ENCODE measurements at regions not wholly inside any gene's neighbourhood (a gene's known extent, or its start where the extent isn't known, plus 50 kb on each side); places are given as distances from the start of the nearest gene placed in this dataset.
"Not testable (repeated sequence)": the region's sequence is repeated elsewhere in the genome, so short reads cannot be mapped to it uniquely, and the experiment has no call there.

GRCh38 chr2:126050991-126051736 is 604.8 kb upstream of the GYPC start:
- DNase-seq (ENCODE audit: low read depth in 2 of 2), result no peak

DNA sequence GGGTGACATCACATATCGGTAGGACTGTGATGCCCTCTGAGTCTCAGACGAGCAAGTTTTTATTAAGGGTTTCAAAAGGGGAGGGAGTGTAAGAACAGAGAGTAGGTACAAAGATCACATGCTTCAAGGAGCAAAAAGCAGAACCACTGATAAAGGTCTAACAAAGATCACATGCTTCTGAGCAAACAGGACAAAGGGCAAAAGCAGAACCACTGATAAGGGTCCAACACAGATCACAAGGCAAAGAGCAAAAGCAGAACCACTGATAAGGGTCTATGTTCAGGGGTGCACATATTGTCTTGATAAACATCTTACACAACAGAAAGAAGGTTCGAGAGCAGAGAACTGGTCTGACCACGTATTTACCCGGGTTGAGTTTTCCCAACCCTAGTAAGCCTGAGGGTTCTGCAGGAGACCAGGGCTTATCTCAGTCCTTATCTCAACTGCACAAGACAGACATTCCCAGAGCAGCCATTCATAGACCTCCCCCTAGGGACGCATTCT is 604.2 kb upstream of the GYPC start:
- not testable (repeated sequence) for DNase-seq (ENCODE audit: low read depth in 2 of 2)

- DNase-seq (ENCODE audit: low read depth in 2 of 2), result no peak
Measured at GRCh38 chr2:126059379-126059778, 596.6 kb upstream of the GYPC start.

DNA sequence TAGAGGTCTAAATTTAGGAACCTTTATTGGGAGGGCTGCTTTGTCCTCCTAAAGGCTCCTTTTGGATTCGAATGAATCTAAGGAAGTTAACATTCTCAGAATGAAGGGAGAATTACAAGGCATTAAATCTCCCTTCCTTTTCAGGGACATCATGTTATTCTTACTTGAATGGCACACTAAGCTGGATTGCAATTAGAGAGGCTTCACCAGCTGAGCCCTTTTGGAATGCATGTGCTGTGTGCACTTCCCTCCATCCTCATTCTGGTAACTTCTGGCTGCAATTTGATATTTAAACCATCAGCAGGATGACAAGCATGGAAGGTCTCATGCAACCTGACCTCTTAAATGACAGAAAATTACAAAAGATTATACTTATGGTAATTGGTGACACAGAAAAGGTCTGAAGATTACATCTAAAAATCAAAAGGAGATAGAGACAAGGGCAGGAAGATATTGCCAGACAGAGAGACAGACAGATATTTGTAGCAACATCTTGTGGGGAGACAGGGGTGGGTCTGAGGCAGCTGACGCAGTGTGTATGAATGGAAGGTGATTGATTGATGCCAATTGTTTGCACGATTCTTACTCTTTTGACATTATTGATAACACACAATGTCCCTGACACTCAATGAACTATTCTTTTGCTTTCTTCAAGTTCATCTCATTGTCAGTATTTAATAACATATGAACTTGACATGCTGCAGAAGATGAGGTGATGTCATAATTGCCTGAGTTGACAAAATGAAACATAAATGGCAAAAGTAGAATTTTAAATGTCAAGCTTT is 570.8 kb upstream of the GYPC start:
- DNase-seq (ENCODE audit: low read depth in 2 of 2), result no peak

- DNase-seq (ENCODE audit: low read depth in 2 of 2), result no peak
Measured at GRCh38 chr2:126100962-126101361, 555.0 kb upstream of the GYPC start.

GRCh38 chr2:126106006-126106405 is 550.0 kb upstream of the GYPC start:
- no peak for DNase-seq (ENCODE audit: low read depth in 2 of 2)

- DNase-seq (ENCODE audit: low read depth in 2 of 2), result no peak
Measured at GRCh38 chr2:126107883-126108282, 548.1 kb upstream of the GYPC start.

DNA sequence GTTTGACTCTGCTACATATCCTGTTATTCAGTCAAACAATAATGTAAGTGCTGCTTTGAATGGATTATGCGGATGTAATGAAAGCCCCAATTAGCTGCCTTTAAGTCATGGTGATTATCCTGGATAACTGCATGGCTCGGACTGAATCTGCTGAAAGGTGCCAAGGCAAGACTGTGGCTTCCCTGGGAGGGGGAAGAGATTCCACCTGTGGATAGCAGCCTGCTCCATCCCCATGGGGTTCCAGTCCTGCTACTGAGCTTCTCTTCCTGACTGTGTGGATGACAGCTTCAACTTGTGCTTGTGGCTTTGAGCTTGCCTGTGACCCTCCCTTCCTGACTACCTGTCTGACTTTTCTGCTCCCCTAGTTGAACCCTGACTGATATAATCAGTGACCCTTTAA is 540.0 kb upstream of the GYPC start:
- no peak for DNase-seq (ENCODE audit: low read depth in 2 of 2)

GRCh38 chr2:126117886-126118285 is 538.1 kb upstream of the GYPC start:
- DNase-seq (ENCODE audit: low read depth in 2 of 2), result no peak

GRCh38 chr2:126145752-126146151 is 510.2 kb upstream of the GYPC start:
- no peak for DNase-seq (ENCODE audit: low read depth in 2 of 2)

DNA sequence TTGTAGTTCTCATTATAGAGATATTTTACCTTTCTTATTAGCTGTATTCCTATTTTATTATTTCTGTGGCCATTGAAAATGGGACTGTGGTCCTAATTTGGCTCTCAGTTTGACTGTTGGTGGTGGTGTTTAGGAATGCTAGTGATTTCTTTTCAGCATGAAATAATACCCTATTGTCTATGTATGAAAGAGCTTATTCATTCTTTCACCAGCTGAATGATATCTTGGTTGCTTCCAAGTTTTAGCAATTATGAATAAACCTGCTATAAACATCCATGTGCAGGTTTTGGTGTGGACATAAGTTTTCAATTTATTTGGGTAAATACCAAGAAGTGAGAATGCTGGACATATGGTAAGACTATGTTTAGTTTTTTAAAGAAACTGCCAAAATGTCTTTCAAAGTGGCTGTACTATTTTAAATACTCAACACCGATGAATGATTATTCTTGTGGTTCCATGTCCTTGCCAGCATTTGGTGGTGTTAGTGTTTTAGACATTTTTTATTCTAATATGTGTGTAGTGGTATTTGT is 501.6 kb upstream of the GYPC start:
- no peak for DNase-seq (ENCODE audit: low read depth in 2 of 2)

DNA sequence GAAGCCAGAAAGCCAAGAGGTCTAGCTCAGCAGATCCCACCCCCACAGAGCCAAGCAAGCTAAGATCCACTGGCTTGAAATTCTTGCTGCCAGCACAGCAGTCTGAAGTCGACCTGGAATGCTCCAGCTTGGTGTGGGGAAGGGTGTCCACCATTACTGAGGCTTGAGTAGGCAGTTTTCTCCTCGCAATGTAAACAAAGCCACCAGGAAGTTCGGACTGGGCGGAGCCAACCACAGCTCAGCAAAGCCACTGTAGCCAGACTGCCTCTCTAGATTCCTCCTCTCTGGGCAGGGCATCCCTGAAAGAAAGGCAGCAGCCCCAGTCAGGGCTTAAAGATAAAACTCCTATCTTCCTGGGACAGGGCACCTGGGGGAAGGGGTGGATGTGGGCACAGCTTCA is 495.0 kb upstream of the GYPC start:
- DNase-seq (ENCODE audit: low read depth in 2 of 2), result not testable (repeated sequence)

- no peak for DNase-seq (ENCODE audit: low read depth in 2 of 2)
Measured at GRCh38 chr2:126172631-126173184, 483.2 kb upstream of the GYPC start.

DNA sequence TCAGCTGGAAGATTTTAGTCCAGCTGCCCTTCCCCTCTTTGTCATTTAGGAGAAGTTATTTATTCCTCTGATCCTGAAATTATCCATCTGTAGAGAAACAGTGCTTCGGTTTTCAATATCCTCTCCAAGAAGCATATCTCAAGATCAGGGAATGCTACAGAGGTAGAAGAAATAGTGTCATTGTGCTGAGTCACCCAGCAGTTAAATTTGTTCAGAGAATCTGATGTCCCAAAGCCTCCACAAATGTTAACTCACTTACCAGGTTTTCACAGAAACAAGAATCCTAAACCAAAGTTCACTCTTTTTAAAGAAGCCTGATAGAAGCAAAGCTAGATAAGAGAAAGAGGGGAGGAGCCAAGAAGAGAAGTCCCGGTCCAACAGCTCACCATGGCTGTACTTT is 480.7 kb upstream of the GYPC start:
- no peak for DNase-seq (ENCODE audit: low read depth in 2 of 2)

DNA sequence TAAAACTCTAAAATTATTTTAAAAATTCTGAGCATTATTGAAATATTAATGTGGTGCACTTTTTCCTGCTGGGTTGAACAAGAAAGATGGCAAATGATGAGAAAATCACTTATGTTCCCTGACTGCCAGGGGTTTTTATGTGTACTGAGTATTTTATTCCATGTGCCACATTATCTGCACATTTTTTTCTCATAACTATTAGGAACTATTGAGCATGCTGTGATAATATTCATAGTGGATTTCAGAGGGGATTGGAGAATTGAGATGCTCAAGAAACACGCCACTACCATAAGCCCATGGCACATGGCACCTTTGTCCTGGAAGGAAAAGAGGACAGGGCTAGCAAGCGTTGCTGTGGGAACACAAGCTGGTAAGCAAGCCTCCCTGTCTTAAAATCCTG is 478.5 kb upstream of the GYPC start:
- DNase-seq (ENCODE audit: low read depth in 2 of 2), result no peak

- no peak for DNase-seq (ENCODE audit: low read depth in 2 of 2)
Measured at GRCh38 chr2:126187668-126188067, 468.3 kb upstream of the GYPC start.

- DNase-seq (ENCODE audit: low read depth in 2 of 2), result no peak
Measured at GRCh38 chr2:126189527-126189926, 466.4 kb upstream of the GYPC start.

- no peak for DNase-seq (ENCODE audit: low read depth in 2 of 2)
Measured at GRCh38 chr2:126200538-126200937, 455.4 kb upstream of the GYPC start.

DNA sequence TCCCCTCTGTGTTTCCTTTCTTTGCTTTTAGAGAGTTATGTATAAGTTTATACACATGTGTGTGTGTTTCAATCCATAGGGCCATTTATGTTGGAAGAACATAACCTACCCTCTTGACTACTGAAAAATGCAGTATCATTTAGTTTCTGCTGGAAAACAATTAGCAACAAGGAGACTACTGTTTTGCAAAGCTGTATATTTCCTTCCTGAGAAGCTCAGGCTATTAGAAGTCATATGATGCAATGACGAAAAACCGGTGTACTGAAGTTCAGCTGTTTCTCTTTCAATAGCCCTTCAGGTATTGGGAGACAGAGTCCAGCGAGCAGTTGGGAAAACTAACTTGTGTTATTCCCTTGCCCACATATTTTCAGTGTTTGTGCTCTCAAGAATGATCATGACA is 447.7 kb upstream of the GYPC start:
- DNase-seq (ENCODE audit: low read depth in 2 of 2), result no peak

DNA sequence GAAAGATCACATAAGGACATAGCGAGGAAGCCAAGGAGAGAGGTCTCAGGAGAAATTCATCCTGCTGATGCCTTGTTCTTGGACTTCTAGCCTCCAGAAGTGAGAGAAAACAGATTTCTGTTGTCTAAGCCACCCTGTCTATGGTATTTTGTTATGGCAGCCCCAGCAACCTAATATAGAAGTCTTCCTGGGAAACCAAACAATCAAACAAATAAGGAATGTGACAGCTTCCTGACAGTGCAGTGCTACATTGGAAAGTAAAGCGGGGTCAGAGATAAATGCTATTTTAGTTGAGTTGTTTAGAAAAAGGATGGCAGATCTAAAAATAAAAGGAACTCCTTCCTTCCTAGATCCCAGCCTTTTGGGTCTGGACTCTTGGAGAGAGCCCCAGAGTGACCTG is 443.2 kb upstream of the GYPC start:
- no peak for DNase-seq (ENCODE audit: low read depth in 2 of 2)

DNA sequence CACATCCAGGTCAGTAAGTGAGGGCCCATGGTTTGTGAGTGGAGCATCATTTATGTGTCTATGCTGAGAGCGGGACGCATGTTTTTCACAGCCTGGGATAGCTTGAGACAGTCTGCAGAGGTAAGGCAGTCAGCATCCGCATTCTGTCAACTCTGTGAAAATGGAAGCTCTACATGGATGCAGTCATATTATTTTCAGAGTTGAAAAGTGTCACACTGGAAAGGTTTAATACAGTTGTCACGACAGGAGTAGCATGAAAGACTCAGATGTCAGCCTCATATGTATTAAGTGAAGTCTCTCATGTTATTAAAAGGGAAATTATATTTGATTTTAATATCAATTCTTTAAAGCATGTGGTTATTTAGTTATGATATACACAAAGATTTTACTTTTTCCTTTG is 436.9 kb upstream of the GYPC start:
- no peak for DNase-seq (ENCODE audit: low read depth in 2 of 2)

DNA sequence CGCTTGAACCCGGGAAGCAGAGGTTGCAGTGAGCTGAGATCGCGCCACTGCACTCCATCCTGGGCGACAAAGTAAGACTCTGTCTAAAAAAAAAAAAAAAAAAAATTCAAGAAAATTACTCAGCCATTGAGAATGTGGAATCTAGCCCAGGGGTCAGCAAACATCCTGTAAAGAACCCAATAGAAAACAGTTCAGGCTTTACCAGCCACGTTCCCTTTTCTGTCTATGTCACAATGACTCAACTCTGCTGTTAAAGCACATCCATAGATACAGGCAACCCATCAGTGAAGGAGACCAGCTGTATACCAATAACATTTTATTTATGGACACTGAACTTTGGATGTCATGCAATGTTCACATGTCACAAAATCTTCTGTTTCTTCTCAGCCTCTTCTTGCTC is 435.6 kb upstream of the GYPC start:
- DNase-seq (ENCODE audit: low read depth in 2 of 2), result no peak

- DNase-seq (ENCODE audit: low read depth in 2 of 2), result no peak
Measured at GRCh38 chr2:126221506-126221905, 434.5 kb upstream of the GYPC start.
